ENCODE measurements at regions not wholly inside any gene's neighbourhood (a gene's known extent, or its start where the extent isn't known, plus 50 kb on each side); places are given as distances from the start of the nearest gene placed in this dataset.
"Not testable (repeated sequence)": the region's sequence is repeated elsewhere in the genome, so short reads cannot be mapped to it uniquely, and the experiment has no call there.

- no peak for DNase-seq (ENCODE audit: low spot score)
Observed at GRCh38 chr4:14361084-14361483, 641.2 kb upstream of the CPEB2 start.

- DNase-seq (ENCODE audit: low spot score) = no peak
Observed at GRCh38 chr4:14362385-14362784, 639.9 kb upstream of the CPEB2 start.

GRCh38 chr4:14364953-14365536, 637.2 kb upstream of the CPEB2 start:
- DNase-seq (ENCODE audit: low spot score) = no peak

GRCh38 chr4:14368391-14368790, 633.9 kb upstream of the CPEB2 start:
- DNase-seq (ENCODE audit: low spot score) = no peak

- no peak for DNase-seq (ENCODE audit: low spot score)
Observed at GRCh38 chr4:14371131-14371530, 631.1 kb upstream of the CPEB2 start.

GRCh38 chr4:14375816-14376215, 626.5 kb upstream of the CPEB2 start:
- no peak for DNase-seq (ENCODE audit: low spot score)

- DNase-seq (ENCODE audit: low spot score) = no peak
Observed at GRCh38 chr4:14379183-14379582, 623.1 kb upstream of the CPEB2 start.

- DNase-seq (ENCODE audit: low spot score) = no peak
Observed at GRCh38 chr4:14383652-14384051, 618.6 kb upstream of the CPEB2 start.

- no peak for DNase-seq (ENCODE audit: low spot score)
Observed at GRCh38 chr4:14384824-14385223, 617.5 kb upstream of the CPEB2 start.

GRCh38 chr4:14386196-14386595, 616.1 kb upstream of the CPEB2 start:
- no peak for DNase-seq (ENCODE audit: low spot score)

GRCh38 chr4:14387647-14388046, 614.6 kb upstream of the CPEB2 start:
- DNase-seq (ENCODE audit: low spot score) = no peak

GRCh38 chr4:14392378-14392777, 609.9 kb upstream of the CPEB2 start:
- no peak for DNase-seq (ENCODE audit: low spot score)

GRCh38 chr4:14396183-14396582, 606.1 kb upstream of the CPEB2 start:
- no peak for DNase-seq (ENCODE audit: low spot score)

GRCh38 chr4:14399848-14400247, 602.4 kb upstream of the CPEB2 start:
- no peak for DNase-seq (ENCODE audit: low spot score)

- DNase-seq (ENCODE audit: low spot score) = no peak
Observed at GRCh38 chr4:14400307-14400706, 602.0 kb upstream of the CPEB2 start.

GRCh38 chr4:14403132-14403531, 599.1 kb upstream of the CPEB2 start:
- DNase-seq (ENCODE audit: low spot score) = no peak

- DNase-seq (ENCODE audit: low spot score) = no peak
Observed at GRCh38 chr4:14404730-14405129, 597.6 kb upstream of the CPEB2 start.

GRCh38 chr4:14410516-14410915, 591.8 kb upstream of the CPEB2 start:
- no peak for DNase-seq (ENCODE audit: low spot score)

- no peak for DNase-seq (ENCODE audit: low spot score)
Observed at GRCh38 chr4:14415146-14415545, 587.1 kb upstream of the CPEB2 start.

- no peak for DNase-seq (ENCODE audit: low spot score)
Observed at GRCh38 chr4:14419516-14419915, 582.8 kb upstream of the CPEB2 start.

- not testable (repeated sequence) for DNase-seq (ENCODE audit: low spot score)
Observed at GRCh38 chr4:14426297-14426696, 576.0 kb upstream of the CPEB2 start.

- DNase-seq (ENCODE audit: low spot score) = no peak
Observed at GRCh38 chr4:14428125-14428524, 574.2 kb upstream of the CPEB2 start.

- no peak for DNase-seq (ENCODE audit: low spot score)
Observed at GRCh38 chr4:14431155-14432134, 570.8 kb upstream of the CPEB2 start.
